ENCODE measurements at regions not wholly inside any gene's neighbourhood (a gene's known extent, or its start where the extent isn't known, plus 50 kb on each side); places are given as distances from the start of the nearest gene placed in this dataset.

DNA sequence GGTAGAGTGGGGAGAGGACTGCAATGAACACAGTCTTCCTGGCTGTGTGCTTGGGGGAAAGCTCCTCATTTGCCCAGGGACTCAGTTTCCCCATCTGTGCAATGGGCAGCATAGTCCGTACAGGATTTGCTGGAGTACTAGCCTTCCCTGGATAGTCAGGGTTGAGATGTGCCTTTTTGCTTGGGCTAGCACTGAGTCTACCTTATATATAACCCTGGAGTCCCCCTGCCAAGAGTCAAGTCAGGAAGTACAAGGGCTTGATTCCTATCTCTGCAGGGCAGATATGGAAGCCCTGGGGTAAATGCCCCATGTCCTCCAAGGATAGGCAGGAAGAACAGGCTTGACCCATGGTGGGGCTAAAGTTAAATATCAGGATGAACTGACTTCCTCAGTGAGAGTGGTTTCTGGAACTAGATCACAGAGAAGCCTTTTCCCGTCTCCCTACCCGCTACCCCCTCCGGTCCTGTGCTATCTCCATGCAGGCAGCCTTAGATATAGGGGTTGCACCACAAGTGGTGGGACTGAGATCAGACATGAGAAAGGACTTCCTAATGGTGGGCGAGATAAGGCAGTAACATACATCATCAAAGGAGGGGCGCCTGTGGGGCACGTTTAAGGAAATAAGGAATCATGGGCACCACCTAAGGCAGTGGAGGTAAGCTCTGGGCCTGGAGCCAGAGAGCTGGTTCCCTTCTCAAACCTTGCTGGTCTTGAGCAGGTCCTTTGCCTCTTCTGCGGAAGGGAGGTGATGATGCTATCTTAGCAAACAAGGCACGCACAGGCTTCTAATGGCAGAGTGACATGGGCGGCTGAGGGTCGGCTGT lies 157.9 kb downstream of the MRPL14 start (continued):
- TF ChIP-seq ZNF668 (CRISPR knock-in tag; IDR thresholded peaks at IDR 0.05), result peak; percentile 73; the same call in 1 of the 2 replicates
- peak; percentile 89 for TF ChIP-seq ETV5 (CRISPR knock-in tag; IDR thresholded peaks at IDR 0.05; ENCODE audit: low read depth)
- peak; percentile 66; the same call in 1 of the 2 replicates for TF ChIP-seq HNRNPL (IDR thresholded peaks at IDR 0.05; ENCODE audit: low read depth, low read length)
- 0 out of 2 replicates have a peak, but pooled peaks have one; percentile 78 for TF ChIP-seq CAMTA2 (CRISPR knock-in tag; conservative IDR thresholded peaks at IDR 0.05)
- peak in 1 of 2 experiments; percentile 74; a peak in 1 of 3 replicates for TF ChIP-seq CBX3 (IDR thresholded peaks at IDR 0.05; ENCODE audit: borderline replicate concordance in 1 of 2, low read length in 2 of 2)
- TF ChIP-seq PRMT5 (CRISPR knock-in tag; IDR thresholded peaks at IDR 0.05), result no peak
- peak; percentile 87 for TF ChIP-seq PML (IDR thresholded peaks at IDR 0.05; ENCODE audit: low read length)
- peak; percentile 91; the same call in 1 of the 2 replicates for TF ChIP-seq TCF7 (IDR thresholded peaks at IDR 0.05; ENCODE audit: borderline replicate concordance)
- TF ChIP-seq JUN (IDR thresholded peaks at IDR 0.05; ENCODE audit: borderline replicate concordance, low read depth, low read length), result peak; percentile 42; the same call in 1 of the 2 replicates
- TF ChIP-seq JUN (CRISPR knock-in tag; IDR thresholded peaks at IDR 0.05; ENCODE audit: borderline replicate concordance), result no peak
- no peak for TF ChIP-seq TAF7 (tag; IDR thresholded peaks at IDR 0.05)
- TF ChIP-seq SMARCC2 (IDR thresholded peaks at IDR 0.05; ENCODE audit: low read depth), result peak; percentile 61
- TF ChIP-seq CXXC5 (CRISPR knock-in tag; IDR thresholded peaks at IDR 0.05), result peak; percentile 65; the same call in 1 of the 2 replicates
- peak; percentile 88 for TF ChIP-seq CEBPB (tag; IDR thresholded peaks at IDR 0.05)
- peak; percentile 97 for TF ChIP-seq DPF2 (IDR thresholded peaks at IDR 0.05)
- TF ChIP-seq, protein P1, sequence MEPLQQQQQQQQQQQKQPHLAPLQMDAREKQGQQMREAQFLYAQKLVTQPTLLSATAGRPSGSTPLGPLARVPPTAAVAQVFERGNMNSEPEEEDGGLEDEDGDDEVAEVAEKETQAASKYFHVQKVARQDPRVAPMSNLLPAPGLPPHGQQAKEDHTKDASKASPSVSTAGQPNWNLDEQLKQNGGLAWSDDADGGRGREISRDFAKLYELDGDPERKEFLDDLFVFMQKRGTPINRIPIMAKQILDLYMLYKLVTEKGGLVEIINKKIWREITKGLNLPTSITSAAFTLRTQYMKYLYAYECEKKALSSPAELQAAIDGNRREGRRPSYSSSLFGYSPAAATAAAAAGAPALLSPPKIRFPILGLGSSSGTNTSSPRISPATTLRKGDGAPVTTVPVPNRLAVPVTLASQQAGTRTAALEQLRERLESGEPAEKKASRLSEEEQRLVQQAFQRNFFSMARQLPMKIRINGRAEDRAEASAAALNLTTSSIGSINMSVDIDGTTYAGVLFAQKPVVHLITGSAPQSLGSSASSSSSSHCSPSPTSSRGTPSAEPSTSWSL (CRISPR knock-in tag; IDR thresholded peaks at IDR 0.05; ENCODE audit: borderline replicate concordance), result 0 out of 2 replicates have a peak, but pooled peaks have one; percentile 65
- peak; percentile 87 for TF ChIP-seq MBD2 (IDR thresholded peaks at IDR 0.05; ENCODE audit: borderline replicate concordance, low read depth)
- peak; percentile 61; the same call in 1 of the 2 replicates for TF ChIP-seq EP400 (IDR thresholded peaks at IDR 0.05)
- TF ChIP-seq MEF2D (tag; conservative IDR thresholded peaks at IDR 0.05; ENCODE audit: low read depth), result 0 out of 2 replicates have a peak, but pooled peaks have one; percentile 18
- TF ChIP-seq KHSRP (IDR thresholded peaks at IDR 0.05), result no peak
- 0 out of 2 replicates have a peak, but pooled peaks have one; percentile 37 for TF ChIP-seq HIVEP1 (CRISPR knock-in tag; IDR thresholded peaks at IDR 0.05)
- TF ChIP-seq, protein P2, sequence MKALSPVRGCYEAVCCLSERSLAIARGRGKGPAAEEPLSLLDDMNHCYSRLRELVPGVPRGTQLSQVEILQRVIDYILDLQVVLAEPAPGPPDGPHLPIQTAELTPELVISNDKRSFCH (CRISPR knock-in tag; IDR thresholded peaks at IDR 0.05), result no peak
- TF ChIP-seq, protein P2 (tag; IDR thresholded peaks at IDR 0.05), result peak; percentile 54; the same call in 1 of the 2 replicates
- TF ChIP-seq DACH1 (IDR thresholded peaks at IDR 0.05; ENCODE audit: partially characterized antibody), result peak; percentile 51
- TF ChIP-seq, protein P3, sequence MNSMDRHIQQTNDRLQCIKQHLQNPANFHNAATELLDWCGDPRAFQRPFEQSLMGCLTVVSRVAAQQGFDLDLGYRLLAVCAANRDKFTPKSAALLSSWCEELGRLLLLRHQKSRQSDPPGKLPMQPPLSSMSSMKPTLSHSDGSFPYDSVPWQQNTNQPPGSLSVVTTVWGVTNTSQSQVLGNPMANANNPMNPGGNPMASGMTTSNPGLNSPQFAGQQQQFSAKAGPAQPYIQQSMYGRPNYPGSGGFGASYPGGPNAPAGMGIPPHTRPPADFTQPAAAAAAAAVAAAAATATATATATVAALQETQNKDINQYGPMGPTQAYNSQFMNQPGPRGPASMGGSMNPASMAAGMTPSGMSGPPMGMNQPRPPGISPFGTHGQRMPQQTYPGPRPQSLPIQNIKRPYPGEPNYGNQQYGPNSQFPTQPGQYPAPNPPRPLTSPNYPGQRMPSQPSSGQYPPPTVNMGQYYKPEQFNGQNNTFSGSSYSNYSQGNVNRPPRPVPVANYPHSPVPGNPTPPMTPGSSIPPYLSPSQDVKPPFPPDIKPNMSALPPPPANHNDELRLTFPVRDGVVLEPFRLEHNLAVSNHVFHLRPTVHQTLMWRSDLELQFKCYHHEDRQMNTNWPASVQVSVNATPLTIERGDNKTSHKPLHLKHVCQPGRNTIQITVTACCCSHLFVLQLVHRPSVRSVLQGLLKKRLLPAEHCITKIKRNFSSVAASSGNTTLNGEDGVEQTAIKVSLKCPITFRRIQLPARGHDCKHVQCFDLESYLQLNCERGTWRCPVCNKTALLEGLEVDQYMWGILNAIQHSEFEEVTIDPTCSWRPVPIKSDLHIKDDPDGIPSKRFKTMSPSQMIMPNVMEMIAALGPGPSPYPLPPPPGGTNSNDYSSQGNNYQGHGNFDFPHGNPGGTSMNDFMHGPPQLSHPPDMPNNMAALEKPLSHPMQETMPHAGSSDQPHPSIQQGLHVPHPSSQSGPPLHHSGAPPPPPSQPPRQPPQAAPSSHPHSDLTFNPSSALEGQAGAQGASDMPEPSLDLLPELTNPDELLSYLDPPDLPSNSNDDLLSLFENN (IDR thresholded peaks at IDR 0.05; ENCODE audit: low read depth in 2 of 2, low read length in 2 of 2), result peak in 1 of 2 experiments; percentile 85; a peak in 2 of 4 replicates

Measured in K562 (cell line).